Amygdala (tissue), 56 donors: ENCODE measurements at regions not wholly inside any gene's neighbourhood (a gene's known extent, or its start where the extent isn't known, plus 50 kb on each side); places are given as distances from the start of the nearest gene placed in this dataset.
A peak's percentile ranks its signal among the peaks of the same experiment; 100 is the strongest.
"Not testable (repeated sequence)": the region's sequence is repeated elsewhere in the genome, so short reads cannot be mapped to it uniquely, and the experiment has no call there.

Experiments
- DNase-seq, 56 donors: peaks; one replicate each; lab custom pipeline; 2025; lab: John Stamatoyannopoulos, UW

GRCh38 chr2:184270660-184271059 is 327.7 kb upstream of the ZNF804A start:
- no peak for DNase-seq

DNA sequence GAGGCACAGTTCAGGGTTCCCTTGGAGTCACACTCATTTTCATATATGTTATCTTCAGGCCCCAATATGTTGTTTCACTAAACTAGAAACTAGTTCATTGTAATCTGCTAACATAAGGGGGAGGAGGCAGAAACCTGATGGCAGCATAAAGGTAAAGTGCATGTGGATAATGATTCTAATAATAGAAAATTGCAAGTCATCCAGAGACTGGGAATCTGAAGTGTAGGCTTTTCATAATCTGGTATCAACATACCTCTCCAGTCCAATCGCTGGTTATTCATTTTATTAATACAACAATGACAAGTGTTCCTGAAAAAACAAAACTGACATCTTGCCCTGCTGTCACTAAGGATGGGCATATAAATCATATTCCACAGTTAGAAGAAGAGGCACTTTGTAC is 326.3 kb upstream of the ZNF804A start:
- DNase-seq: no peak

GRCh38 chr2:184294831-184295230 is 303.5 kb upstream of the ZNF804A start:
- no peak for DNase-seq

GRCh38 chr2:184297085-184297484 is 301.2 kb upstream of the ZNF804A start:
- no peak for DNase-seq

- DNase-seq: no peak
Observed at GRCh38 chr2:184302506-184302905, 295.8 kb upstream of the ZNF804A start.

DNA sequence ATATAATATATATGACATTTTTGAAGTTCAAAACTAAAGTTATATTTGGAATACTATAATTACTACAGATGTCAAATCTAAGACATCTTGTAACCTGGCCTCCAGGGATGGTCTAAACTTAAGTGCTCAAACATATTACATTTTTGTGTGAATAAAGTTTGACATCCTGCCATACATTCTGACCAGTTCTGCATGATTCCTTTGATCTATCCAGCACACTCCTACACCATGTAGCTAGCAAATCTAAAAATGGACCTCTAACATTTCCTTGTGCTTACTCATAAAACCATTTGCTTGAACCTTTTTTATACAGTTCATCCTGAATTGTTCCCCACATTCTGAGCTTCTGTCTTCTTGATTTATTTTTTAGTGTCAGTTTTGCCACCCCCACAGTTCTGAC is 294.3 kb upstream of the ZNF804A start:
- no peak for DNase-seq

GRCh38 chr2:184305105-184305504 is 293.2 kb upstream of the ZNF804A start:
- no peak for DNase-seq

DNA sequence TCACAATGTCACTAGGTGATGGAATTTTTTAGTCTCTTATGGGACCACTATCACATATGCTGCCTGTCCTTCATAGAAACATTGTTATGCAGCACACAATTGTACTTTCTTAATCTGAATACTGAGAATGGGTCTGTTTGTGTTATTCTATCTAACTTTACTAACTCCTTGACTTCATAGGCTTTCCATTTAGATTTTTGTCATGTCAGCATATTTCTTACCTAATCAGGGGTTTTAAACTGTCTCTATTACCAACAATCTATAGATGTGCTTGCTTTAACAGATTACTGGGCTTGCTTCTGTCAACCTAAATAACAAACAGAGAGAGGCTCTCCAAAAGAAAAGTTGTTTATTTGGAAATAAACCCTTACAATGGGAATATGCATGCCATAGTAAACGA is 289.6 kb upstream of the ZNF804A start:
- no peak for DNase-seq

DNA sequence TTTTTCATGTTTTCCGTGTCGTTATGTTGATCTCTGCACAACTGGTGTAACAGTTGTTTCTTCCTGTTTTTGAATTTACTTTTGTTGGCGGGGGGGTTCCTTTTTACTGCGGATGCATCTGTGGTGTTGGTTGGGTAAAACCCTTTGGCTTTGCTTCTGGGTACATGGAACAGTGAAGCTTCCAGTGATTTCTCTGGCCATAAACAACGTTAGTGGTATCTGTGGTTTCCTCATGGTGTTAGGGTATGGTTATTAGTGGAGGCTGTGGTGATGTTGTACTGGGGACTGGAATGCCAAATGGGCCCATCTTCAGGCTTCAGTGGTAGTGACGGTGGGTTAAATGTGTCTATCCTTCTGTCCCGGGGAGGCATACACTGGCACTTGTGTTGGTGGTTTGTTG is 285.4 kb upstream of the ZNF804A start:
- DNase-seq: no peak

DNA sequence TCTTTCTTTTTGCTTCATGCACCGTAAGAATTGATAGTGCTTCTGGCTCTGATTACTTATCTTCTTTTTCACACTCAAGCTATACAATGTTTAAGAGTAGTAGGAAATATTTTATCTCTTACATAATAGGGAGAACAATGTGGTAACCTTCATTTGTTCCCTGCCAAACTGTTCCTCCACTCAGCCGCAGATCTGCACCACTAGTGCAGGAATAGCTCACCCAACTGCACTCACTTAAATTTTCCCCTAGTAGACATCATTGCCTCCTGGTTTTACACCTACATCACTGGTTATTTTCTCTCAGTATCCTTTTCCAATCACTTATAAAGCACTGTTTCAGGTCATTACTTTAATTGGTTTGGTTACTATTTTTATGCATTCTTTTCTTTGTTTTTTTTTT is 283.5 kb upstream of the ZNF804A start:
- no peak for DNase-seq

GRCh38 chr2:184316921-184317320 is 281.4 kb upstream of the ZNF804A start:
- DNase-seq: no peak

- DNase-seq: no peak
Observed at GRCh38 chr2:184322615-184323014, 275.7 kb upstream of the ZNF804A start.

GRCh38 chr2:184326066-184326465 is 272.3 kb upstream of the ZNF804A start:
- no peak for DNase-seq

DNA sequence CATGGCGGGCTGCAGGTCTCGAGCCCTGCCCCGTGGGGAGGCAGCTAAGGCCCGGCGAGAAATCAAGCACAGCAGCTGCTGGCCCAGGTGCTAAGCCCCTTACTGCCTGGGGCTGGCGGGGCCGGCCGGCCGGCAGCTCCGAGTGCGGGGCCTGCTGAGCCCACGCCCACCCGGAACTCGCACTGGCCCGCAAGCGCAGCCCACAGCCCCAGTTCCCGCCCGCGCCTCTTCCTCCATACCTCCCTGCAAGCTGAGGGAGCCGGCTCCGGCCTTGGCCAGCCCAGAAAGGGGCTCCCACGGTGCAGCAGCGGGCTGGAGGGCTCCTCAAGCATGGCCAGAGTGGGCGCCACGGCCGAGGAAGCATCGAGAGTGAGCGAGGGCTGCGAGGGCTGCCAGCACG is 270.5 kb upstream of the ZNF804A start:
- DNase-seq: peak in 1 of 56 donors; percentile 0

GRCh38 chr2:184330561-184330960 is 267.8 kb upstream of the ZNF804A start:
- not testable (repeated sequence) for DNase-seq

DNA sequence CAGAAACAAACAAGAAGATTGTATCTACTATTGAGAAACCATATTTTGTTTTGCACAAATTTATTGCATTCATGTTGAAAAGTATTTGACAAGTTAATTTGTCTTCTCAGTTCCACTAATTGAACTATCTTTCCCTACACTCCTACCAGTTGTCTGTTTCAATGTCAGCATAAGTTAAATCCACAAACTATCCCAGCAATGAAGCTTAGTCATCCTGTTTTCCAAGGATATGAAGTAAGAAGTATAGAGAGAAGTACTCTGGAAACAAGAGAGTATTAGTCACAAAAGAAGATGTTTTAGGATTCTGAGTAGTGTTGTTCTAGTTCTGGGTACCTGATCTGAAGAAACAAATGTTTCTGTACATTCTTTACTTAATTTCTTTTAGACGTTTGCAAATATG is 261.6 kb upstream of the ZNF804A start:
- DNase-seq: no peak

GRCh38 chr2:184338771-184339170 is 259.6 kb upstream of the ZNF804A start:
- DNase-seq: no peak

DNA sequence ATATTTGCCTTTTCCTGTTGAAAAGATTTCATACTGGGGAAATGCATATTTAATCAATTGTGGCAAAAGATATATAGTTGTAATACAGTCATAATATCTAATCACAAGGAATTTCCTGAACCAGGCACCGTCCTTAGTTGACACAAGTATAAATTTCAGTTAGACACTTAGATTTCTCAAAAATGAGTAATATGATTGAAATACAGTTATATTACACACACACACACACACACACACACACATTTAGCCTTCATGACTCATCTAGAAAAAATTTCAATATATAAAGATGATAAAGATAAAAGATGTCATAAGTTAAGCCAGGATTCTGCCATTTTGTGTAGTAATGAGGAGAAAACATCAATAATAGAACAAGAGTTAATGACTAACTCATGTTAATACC is 258.4 kb upstream of the ZNF804A start:
- DNase-seq: no peak

- DNase-seq: no peak
Observed at GRCh38 chr2:184346338-184346862, 251.9 kb upstream of the ZNF804A start.

- no peak for DNase-seq
Observed at GRCh38 chr2:184351126-184351525, 247.2 kb upstream of the ZNF804A start.

- no peak for DNase-seq
Observed at GRCh38 chr2:184357033-184357432, 241.3 kb upstream of the ZNF804A start.

DNA sequence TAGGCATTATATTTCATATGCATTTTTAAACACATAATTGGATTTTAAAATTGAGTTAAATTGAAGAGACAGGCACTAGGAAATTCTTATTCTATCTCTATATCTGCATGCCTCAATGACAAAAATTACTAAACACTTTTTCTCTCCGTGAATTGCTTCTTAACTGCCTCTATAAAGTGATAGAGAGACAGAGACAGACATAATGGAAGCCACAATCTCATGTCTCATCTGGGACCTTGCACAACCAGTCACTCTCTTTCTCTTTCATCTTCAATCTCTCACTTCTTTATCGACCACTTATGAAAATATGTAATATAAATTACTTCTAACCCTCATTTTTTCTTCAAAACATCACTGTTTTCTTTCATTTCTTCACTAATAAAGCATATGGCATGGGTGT is 238.9 kb upstream of the ZNF804A start:
- DNase-seq: no peak

DNA sequence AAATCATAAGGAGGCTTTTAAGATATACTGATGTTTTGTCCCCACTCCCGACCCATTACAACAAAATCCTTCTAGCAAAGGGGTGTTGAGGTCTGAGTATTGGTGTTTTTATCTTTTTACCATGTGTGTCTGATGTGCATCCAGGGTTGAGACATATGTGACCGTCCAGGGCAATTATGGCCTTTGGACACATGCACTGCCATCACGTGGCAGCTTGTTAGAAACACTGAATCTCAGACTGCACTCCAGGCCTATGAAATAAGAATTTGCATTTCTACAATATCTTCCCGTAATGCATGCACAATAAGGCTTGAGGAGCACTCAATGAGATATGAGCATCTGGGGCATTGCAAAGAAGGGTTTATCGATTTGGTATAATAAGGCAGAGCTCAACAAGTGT is 235.1 kb upstream of the ZNF804A start:
- DNase-seq: no peak
